GM21447 (cell line): ENCODE measurements at regions not wholly inside any gene's neighbourhood (a gene's known extent, or its start where the extent isn't known, plus 50 kb on each side); places are given as distances from the start of the nearest gene placed in this dataset.

Experiments used
- ATAC-seq: cut with Tn5 transposase; IDR thresholded peaks from one replicate; pipeline ENCODE4 v1.9.1; 2021; ENCODE audit not compliant: unreplicated experiment

DNA sequence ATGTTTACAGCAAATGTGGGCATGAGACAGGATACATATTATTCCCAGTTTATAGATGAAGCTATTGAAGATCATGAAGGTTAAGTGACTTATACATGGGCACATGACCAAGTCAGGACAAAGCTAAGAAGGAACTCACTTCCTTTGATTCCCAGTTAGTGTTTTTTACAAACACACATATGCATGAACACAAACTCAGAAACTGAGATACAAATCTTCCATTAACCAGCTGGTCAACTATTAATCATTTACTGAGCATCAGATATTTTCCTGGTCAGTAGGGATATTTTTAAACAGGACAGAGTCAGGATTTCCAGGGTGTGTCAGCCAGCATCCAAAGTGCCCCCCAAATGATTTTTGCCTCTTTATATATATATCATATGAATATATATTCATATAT, 222.2 kb downstream of the OGFRL1 start:
- no peak for ATAC-seq

- ATAC-seq = no peak
These were observed 223.6 kb downstream of the OGFRL1 start for GRCh38 chr6:71512256-71512655.

- no peak for ATAC-seq
These were observed 224.4 kb downstream of the OGFRL1 start for GRCh38 chr6:71513036-71513435.

DNA sequence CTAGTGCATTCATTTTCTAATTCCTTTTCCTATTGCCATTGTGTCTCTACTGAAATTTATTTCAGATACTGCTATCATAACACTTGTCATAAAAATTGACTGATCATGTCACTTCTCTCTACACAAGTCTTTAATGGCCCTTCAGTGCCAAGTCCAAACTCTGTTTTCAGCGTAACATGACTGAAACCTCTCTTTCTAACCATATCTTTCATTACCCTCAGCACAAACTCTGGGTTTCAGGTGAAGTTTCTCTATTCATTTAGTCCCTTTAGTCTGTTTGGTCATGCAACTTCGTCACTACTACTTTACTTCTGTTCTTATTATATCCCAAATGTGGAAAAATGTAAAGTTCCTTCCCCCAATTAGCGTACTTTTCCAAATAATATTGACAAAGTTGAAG, 234.9 kb downstream of the OGFRL1 start:
- ATAC-seq = no peak

GRCh38 chr6:71524201-71524600, 235.6 kb downstream of the OGFRL1 start:
- no peak for ATAC-seq

DNA sequence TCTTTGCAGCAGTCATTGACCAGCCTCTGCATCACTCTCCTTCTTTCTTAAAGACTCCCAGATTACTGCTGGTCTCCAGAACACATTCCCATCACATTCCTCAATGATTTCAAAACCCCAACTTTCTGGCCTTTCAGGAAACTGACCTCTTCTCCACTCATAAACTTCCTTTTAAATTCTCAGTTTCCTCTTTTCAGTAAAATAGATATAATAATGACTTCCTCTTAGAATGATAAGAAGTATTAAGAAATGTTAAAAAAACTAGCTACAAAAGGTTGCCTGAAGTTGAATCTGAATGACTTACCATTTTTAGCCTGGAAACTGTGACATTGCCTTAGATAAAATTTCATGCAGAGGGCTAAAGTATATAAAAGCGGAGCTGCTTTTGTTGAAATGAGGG, 239.3 kb downstream of the OGFRL1 start:
- no peak for ATAC-seq

DNA sequence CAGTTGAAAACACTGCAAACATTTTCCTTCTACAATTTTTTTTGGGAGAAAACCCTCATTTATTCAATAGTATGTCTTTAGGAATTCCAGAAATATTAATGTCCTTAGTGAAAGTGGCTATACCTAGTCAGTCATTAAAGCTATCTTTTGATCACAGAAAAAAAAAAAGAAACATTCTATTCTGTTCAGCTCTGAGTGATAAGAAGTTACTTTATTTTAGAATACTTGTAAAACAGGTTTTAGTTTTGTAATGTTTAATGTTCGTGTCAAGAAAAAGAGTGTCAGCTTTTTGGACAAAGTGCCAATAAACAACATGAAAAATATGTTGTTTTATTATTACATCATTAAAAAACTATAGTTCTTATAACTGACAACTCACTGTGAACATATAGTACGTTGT, 240.4 kb downstream of the OGFRL1 start:
- ATAC-seq = no peak

DNA sequence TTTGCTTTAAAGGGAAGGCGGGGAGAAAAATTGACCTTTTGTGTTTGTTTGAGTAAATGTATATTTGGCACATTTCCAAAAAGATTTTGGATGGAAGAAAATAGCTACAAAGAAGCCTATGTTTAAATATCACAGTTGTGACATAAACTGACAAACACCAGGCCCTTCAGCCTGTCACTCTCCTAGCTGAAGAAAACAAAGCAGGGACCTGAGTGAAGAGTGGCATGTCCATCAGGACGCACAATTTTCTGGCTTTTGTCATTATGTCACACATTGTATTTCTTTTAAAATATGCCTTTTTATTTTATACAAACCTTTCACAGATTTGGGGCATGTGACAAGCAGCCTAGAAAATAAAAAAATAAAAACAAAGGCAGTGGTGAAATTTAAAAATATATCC, 241.2 kb downstream of the OGFRL1 start:
- no peak for ATAC-seq

- no peak for ATAC-seq
These were observed 242.4 kb downstream of the OGFRL1 start for GRCh38 chr6:71531006-71531405.

GRCh38 chr6:71531841-71532240, 243.2 kb downstream of the OGFRL1 start:
- no peak for ATAC-seq

GRCh38 chr6:71533939-71534379, 245.3 kb downstream of the OGFRL1 start:
- no peak for ATAC-seq

DNA sequence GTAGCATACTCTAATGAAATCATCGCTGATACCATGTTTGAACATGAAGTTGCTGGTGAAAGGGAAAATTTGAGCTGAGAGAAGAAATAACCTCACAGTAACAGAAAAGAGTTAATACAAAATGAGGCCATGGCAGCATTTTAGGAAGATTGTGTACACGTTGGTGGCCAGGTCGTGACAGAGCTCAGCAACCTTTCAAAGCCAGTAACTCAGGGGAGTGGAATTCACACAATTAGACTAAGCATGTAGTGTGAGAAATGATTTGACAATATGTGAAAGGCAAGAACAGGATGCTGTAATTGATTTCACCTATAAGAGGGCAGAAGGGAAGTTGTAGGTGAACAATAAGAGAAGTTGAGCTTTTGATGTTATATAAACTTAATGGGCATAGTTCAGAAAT, 246.3 kb downstream of the OGFRL1 start:
- ATAC-seq = no peak

DNA sequence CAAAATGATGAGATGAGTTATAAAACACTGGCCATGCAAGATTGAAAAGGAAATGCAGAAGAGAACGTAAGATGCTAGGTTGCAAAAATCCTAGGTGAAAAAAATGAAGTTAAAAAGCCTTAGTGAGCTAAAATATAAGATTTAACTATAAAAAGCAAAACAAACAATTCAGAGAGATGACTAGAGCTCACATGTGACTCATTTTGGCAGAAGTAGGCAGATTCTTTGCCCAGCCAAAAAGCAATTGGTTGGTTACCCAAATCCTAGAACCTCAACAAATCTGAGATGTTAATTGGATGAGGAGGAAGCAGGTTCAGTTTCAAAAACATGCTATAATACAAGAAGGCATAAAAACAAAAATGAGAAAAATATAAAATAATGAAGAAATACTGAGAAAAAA, 249.1 kb downstream of the OGFRL1 start:
- ATAC-seq = no peak

DNA sequence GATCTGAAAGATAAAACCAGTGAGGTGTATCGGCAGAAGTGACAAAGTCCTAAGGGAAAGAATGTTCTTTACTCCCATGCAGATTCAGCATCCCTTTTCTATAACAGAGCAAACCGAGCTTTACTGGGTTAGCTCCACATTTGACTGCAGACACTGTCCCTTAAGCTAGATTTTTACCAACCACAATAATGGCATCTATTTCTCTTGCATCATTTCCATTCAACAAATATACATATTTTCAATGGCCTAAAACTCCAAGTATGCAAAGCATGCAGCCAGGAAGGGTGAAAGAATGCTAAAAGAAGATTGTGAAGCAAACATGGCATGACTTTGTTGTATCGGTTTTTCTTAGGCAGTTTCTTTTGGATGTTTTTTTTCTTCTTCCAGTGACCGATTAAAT, 255.4 kb downstream of the OGFRL1 start:
- no peak for ATAC-seq

DNA sequence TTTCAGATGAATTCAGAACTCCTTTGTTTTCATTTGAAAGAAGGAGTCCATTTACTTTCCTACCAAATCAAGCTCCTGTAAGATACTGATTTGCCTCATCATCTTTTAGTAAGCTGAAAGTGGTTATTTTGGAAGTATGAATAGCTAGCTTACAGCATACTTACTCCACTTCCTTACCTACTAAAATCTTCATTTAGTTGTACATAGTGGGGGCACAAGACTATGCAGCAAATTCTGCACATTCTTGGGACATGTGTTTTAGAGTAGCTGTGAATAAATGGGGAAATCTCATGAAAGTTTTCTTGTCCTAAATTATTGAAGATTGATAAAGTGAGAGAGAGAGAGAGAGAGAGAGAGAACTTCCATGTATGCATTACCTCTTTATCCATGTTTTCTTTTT, 256.3 kb downstream of the OGFRL1 start:
- no peak for ATAC-seq

- no peak for ATAC-seq
These were observed 257.3 kb downstream of the OGFRL1 start for GRCh38 chr6:71545905-71546304.

GRCh38 chr6:71551798-71552197, 263.2 kb downstream of the OGFRL1 start:
- no peak for ATAC-seq

DNA sequence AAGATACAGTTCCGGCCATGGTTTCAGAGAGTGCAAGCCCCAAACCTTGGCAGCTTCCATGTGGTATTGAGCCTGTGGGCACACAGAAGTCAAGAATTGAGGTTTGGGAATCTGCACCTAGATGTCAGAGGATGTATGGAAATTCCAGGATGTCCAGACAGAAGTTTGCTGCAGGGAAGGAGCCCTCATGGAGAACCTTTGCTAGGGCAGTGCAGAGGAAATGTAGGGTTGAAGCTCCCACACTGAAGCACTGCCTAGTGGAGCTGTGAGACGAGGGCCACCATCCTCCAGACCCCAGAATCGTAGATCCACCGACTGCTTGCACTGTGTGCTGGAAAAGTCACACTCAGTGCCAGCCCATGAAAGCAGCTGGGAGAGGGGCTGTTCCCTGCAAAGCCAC, 267.5 kb downstream of the OGFRL1 start:
- no peak for ATAC-seq

- ATAC-seq = no peak
These were observed 270.4 kb downstream of the OGFRL1 start for GRCh38 chr6:71558974-71559373.

DNA sequence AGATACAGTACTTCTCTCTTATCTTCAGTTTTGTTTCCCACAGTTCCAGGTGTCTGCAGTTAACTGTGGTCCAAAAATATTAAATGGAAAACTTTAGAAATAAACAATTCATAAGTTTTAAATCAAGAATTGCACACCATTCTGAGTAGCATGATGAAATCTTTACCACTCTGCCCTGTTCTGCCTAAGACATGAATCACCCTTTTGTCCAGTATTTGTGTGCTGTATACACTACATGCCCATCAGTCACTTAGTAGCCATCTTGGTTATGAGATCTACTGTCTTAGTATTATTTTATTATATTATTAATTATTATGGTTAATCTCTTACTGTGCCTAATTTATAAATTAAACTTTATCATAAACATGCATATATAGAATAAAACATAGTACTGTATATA, 279.0 kb downstream of the OGFRL1 start:
- ATAC-seq = no peak

- no peak for ATAC-seq
These were observed 289.2 kb downstream of the OGFRL1 start for GRCh38 chr6:71577766-71578165.

DNA sequence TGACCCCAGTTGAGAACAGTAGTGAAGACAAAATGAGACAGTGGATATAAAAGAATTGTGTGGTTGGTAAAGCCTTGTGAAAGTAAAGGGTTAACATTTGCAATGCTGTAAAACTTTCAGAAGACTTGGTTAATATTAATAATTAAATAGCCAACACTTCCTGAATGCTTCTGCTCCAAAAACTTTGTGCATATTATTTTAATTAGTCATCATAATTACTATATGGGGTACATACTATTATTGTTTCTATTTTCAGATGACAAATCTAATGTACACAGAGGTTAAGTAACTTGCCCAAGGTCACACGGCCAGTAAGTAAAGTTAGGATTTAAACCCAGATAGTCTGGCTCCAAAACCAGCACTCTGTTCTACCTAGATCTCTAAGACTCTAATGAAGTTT, 291.3 kb downstream of the OGFRL1 start:
- no peak for ATAC-seq

GRCh38 chr6:71582820-71583219, 294.2 kb downstream of the OGFRL1 start:
- ATAC-seq = no peak
